ENCODE measurements at regions not wholly inside any gene's neighbourhood (a gene's known extent, or its start where the extent isn't known, plus 50 kb on each side); places are given as distances from the start of the nearest gene placed in this dataset.

GRCh38 chr2:105655244-105655643 lies 89.5 kb upstream of the NCK2 start:
- TF ChIP-seq POLR2A (IDR thresholded peaks at IDR 0.05) (no peak), CTCF (IDR thresholded peaks at IDR 0.05) (no peak), EP300 (IDR thresholded peaks at IDR 0.05) (no peak)
